Liver (tissue), 8 donors: ENCODE measurements at regions not wholly inside any gene's neighbourhood (a gene's known extent, or its start where the extent isn't known, plus 50 kb on each side); places are given as distances from the start of the nearest gene placed in this dataset.

ENCODE experiments used
- DNase-seq: peaks from one replicate; pipeline ENCODE4 v3.0.0-alpha.2; 2017; ENCODE audit warnings: low spot score
- H3K27ac ChIP-seq, 2 donors: one replicate each; pipeline ENCODE4 v1.7.0; 2013; ENCODE audit warnings: inconsistent platforms in 2 of 2, low read length in 2 of 2, control low read depth in 1 of 2, low read depth in 1 of 2, mild to moderate bottlenecking in 1 of 2
- H3K27me3 ChIP-seq, 4 donors: one replicate each; pipeline versions ENCODE4 v1.6.1 to v1.7.0; 2013; ENCODE audit warnings: low read length in 3 of 4, inconsistent platforms in 1 of 4, mild to moderate bottlenecking in 1 of 4, moderate library complexity in 1 of 4; ENCODE audit not compliant: control insufficient read depth in 4 of 4, insufficient read depth in 4 of 4
- H3K36me3 ChIP-seq, 4 donors: one replicate each; pipeline versions ENCODE4 v1.6.1 to v1.7.0; 2013; ENCODE audit warnings: low read length in 3 of 4, mild to moderate bottlenecking in 3 of 4, low read depth in 1 of 4, moderate library complexity in 1 of 4; ENCODE audit not compliant: control insufficient read depth in 4 of 4, insufficient read depth in 3 of 4
- H3K4me1 ChIP-seq, 4 donors: one replicate each; pipeline versions ENCODE4 v1.6.1 to v1.7.0; 2013; ENCODE audit warnings: low read length in 3 of 4, mild to moderate bottlenecking in 3 of 4, moderate library complexity in 1 of 4; ENCODE audit not compliant: control insufficient read depth in 4 of 4, insufficient read depth in 4 of 4
- H3K4me3 ChIP-seq, 3 donors: one replicate each; pipeline versions ENCODE4 v1.6.1 to v1.7.0; 2013; ENCODE audit warnings: low read length in 3 of 3, control low read depth in 1 of 3, low read depth in 1 of 3, mild to moderate bottlenecking in 1 of 3
- H3K9ac ChIP-seq, 2 donors: one replicate each; pipeline ENCODE4 v1.7.0; 2013; ENCODE audit warnings: low read length in 2 of 2, mild to moderate bottlenecking in 2 of 2, moderate library complexity in 2 of 2, control low read depth in 1 of 2, low read depth in 1 of 2
- H3K9me3 ChIP-seq, 4 donors: one replicate each; pipeline versions ENCODE4 v1.6.1 to v1.7.0; 2013; ENCODE audit warnings: low read length in 3 of 4; ENCODE audit not compliant: control insufficient read depth in 4 of 4
- ATF3 ChIP-seq: IDR thresholded peaks from 2 replicates; pipeline ENCODE4 v1.6.1; 2016; ENCODE audit warnings: antibody characterized with exemption
- CTCF ChIP-seq: fragments of 150-350 bp; IDR thresholded peaks from 2 replicates; pipeline ENCODE4 v1.5.1; 2017; ENCODE audit warnings: improper control_type of control experiment, low read depth, low read length; ENCODE audit not compliant: missing input control
- EGR1 ChIP-seq, 2 donors: IDR thresholded peaks; 2 replicates each; pipeline ENCODE4 v1.6.1; 2016 to 2018; ENCODE audit warnings: antibody characterized with exemption in 2 of 2, low read depth in 2 of 2
- FOXA1 ChIP-seq: IDR thresholded peaks from 2 replicates; pipeline ENCODE4 v1.6.1; 2016; ENCODE audit warnings: antibody characterized with exemption
- FOXA2 ChIP-seq: IDR thresholded peaks from 2 replicates; pipeline ENCODE4 v1.6.1; 2016; ENCODE audit warnings: antibody characterized with exemption
- GABPA ChIP-seq, 2 donors: IDR thresholded peaks in 1 of 2; conservative IDR thresholded peaks in 1 of 2; 2 replicates each; pipeline ENCODE4 v1.6.1; 2016; ENCODE audit warnings: antibody characterized with exemption in 2 of 2, mild to moderate bottlenecking in 1 of 2, moderate library complexity in 1 of 2
- HNF4A ChIP-seq, 2 donors: conservative IDR thresholded peaks; 2 replicates each; pipeline ENCODE4 v1.6.1; 2016; ENCODE audit warnings: antibody characterized with exemption in 2 of 2, mild to moderate bottlenecking in 2 of 2
- HNF4G ChIP-seq: IDR thresholded peaks from 2 replicates; pipeline ENCODE4 v1.6.1; 2016; ENCODE audit warnings: antibody characterized with exemption
- JUND ChIP-seq, 2 donors: IDR thresholded peaks; 2 replicates each; pipeline ENCODE4 v1.6.1; 2016; ENCODE audit warnings: antibody characterized with exemption in 2 of 2
- MAX ChIP-seq: IDR thresholded peaks from 2 replicates; pipeline ENCODE4 v1.6.1; 2016; ENCODE audit warnings: antibody characterized with exemption
- NR2F2 ChIP-seq: IDR thresholded peaks from 2 replicates; pipeline ENCODE4 v1.6.1; 2016; ENCODE audit warnings: antibody characterized with exemption
- RAD21 ChIP-seq, 2 donors: IDR thresholded peaks; 2 replicates each; pipeline ENCODE4 v1.6.1; 2016; ENCODE audit warnings: antibody characterized with exemption in 2 of 2, mild to moderate bottlenecking in 2 of 2
- REST ChIP-seq: IDR thresholded peaks from 2 replicates; pipeline ENCODE4 v1.6.1; 2016; ENCODE audit warnings: antibody characterized with exemption, mild to moderate bottlenecking
- RXRA ChIP-seq, 2 donors: IDR thresholded peaks; 2 replicates each; pipeline ENCODE4 v1.6.1; 2017 to 2018; ENCODE audit warnings: antibody characterized with exemption in 2 of 2, mild to moderate bottlenecking in 1 of 2
- SP1 ChIP-seq: IDR thresholded peaks from 2 replicates; pipeline ENCODE4 v1.6.1; 2018; ENCODE audit warnings: antibody characterized with exemption, mild to moderate bottlenecking
- TAF1 ChIP-seq: conservative IDR thresholded peaks from 2 replicates; pipeline ENCODE4 v1.6.1; 2016; ENCODE audit warnings: antibody characterized with exemption, mild to moderate bottlenecking
- YY1 ChIP-seq: IDR thresholded peaks from 2 replicates; pipeline ENCODE4 v1.6.1; 2016; ENCODE audit warnings: antibody characterized with exemption, mild to moderate bottlenecking
- ZBTB33 ChIP-seq: IDR thresholded peaks from 2 replicates; pipeline ENCODE4 v1.6.1; 2016; ENCODE audit warnings: antibody characterized with exemption
- WGBS: extraction: QIAGEN DNeasy Blood & Tissue Kit; methylation state at CpG from one replicate; pipeline ENCODE4 v1.1.7; 2013; 5-methylcytosine and 5-hydroxymethylcytosine counted together
- donor health status: healthy.
- donor health status: healthy.
- donor health status: healthy.
- donor health status: healthy.
- donor health status: healthy.

GRCh38 chr3:31170932-31171670 is 276.6 kb upstream of the GADL1 start:
- no peak overlapping the region for H3K4me3 ChIP-seq
- H3K9ac ChIP-seq = no peak overlapping the region
- no peaks in the 10 kb centered on the region for H3K27me3 ChIP-seq
- no peak for TF ChIP-seq RAD21 (IDR thresholded peaks at IDR 0.05)
- no peak for TF ChIP-seq FOXA2
- TF ChIP-seq TAF1 = no peak
- no peak for TF ChIP-seq HNF4A (conservative IDR thresholded peaks at IDR 0.05)
- TF ChIP-seq ATF3 = no peak
- no peak for TF ChIP-seq EGR1 (IDR thresholded peaks at IDR 0.05; ENCODE audit: low read depth in 2 of 2)
- no peak for TF ChIP-seq SP1
- TF ChIP-seq RXRA (IDR thresholded peaks at IDR 0.05) = no peak
- no peak for TF ChIP-seq CTCF
- TF ChIP-seq REST = no peak
- no peak for TF ChIP-seq MAX
- no peak for TF ChIP-seq JUND (IDR thresholded peaks at IDR 0.05)
- no peak for TF ChIP-seq HNF4G
- TF ChIP-seq ZBTB33 = no peak
- TF ChIP-seq GABPA (IDR thresholded peaks at IDR 0.05 in 1 of 2, conservative IDR thresholded peaks at IDR 0.05 in 1 of 2) = no peak
- no peak for TF ChIP-seq YY1
- TF ChIP-seq FOXA1 = no peak
- no peak for TF ChIP-seq NR2F2
- no peak overlapping the region for H3K27ac ChIP-seq
- no peaks in the 10 kb centered on the region for H3K9me3 ChIP-seq
- H3K4me1 ChIP-seq = peaks cover 2 to 22% (median 14%) of the 10 kb centered on the region in 4 donors
- no peak for DNase-seq
- no peaks in the 10 kb centered on the region for H3K36me3 ChIP-seq
- WGBS = 85% methylated on average over 2 of the region's 2 CpGs
